H9 (cell line): ENCODE measurements at regions not wholly inside any gene's neighbourhood (a gene's known extent, or its start where the extent isn't known, plus 50 kb on each side); places are given as distances from the start of the nearest gene placed in this dataset.

ENCODE experiments used
- DNase-seq: peaks from one replicate; pipeline ENCODE4 v3.0.0-alpha.2; 2017
- H2AFZ ChIP-seq: one replicate; pipeline ENCODE4 v1.6.1; 2013; ENCODE audit warnings: mild to moderate bottlenecking, low read length, control low read depth, moderate library complexity
- H2AK5ac ChIP-seq: 2 replicates; pipeline ENCODE4 v1.6.1; 2013; ENCODE audit warnings: low read length, control low read depth, mixed read lengths; ENCODE audit not compliant: insufficient read length
- H2BK120ac ChIP-seq: one replicate; pipeline ENCODE4 v1.6.1; 2013; ENCODE audit warnings: low read depth, mild to moderate bottlenecking, low read length, control low read depth, inconsistent platforms; ENCODE audit not compliant: poor library complexity, severe bottlenecking
- H2BK12ac ChIP-seq: 2 replicates; pipeline ENCODE4 v1.6.1; 2013; ENCODE audit warnings: low read length, control low read depth, mixed read lengths, low read depth; ENCODE audit not compliant: insufficient read length
- H2BK15ac ChIP-seq: 2 replicates; pipeline ENCODE4 v1.6.1; 2013; ENCODE audit warnings: low read depth, low read length, control low read depth
- H2BK20ac ChIP-seq: one replicate; pipeline ENCODE4 v1.6.1; 2013; ENCODE audit warnings: low read depth, mild to moderate bottlenecking, low read length, control low read depth, inconsistent platforms; ENCODE audit not compliant: poor library complexity, severe bottlenecking
- H2BK5ac ChIP-seq: 2 replicates; pipeline ENCODE4 v1.6.1; 2013; ENCODE audit warnings: low read length, control low read depth, mixed read lengths; ENCODE audit not compliant: insufficient read length
- H3K14ac ChIP-seq: 2 replicates; pipeline ENCODE4 v1.6.1; 2013; ENCODE audit warnings: low read length, control low read depth; ENCODE audit not compliant: insufficient read depth
- H3K18ac ChIP-seq: 2 replicates; pipeline ENCODE4 v1.6.1; 2013; ENCODE audit warnings: low read depth, mild to moderate bottlenecking, mixed read lengths, low read length, control low read depth; ENCODE audit not compliant: insufficient read length
- H3K23ac ChIP-seq: 2 replicates; pipeline ENCODE4 v1.6.1; 2013; ENCODE audit warnings: low read length, control low read depth, mixed read lengths, low read depth; ENCODE audit not compliant: insufficient read length
- H3K23me2 ChIP-seq: 2 replicates; pipeline ENCODE4 v1.6.1; 2013; ENCODE audit warnings: low read depth, mild to moderate bottlenecking, mixed read lengths, low read length, control low read depth; ENCODE audit not compliant: insufficient read length, poor library complexity, severe bottlenecking
- H3K27ac ChIP-seq: 2 replicates; pipeline ENCODE4 v1.5.1; 2013; ENCODE audit warnings: low read length, control low read depth, mixed read lengths, low read depth; ENCODE audit not compliant: insufficient read length
- H3K27me3 ChIP-seq: 2 replicates; pipeline ENCODE4 v1.6.1; 2013; ENCODE audit warnings: low read length, control low read depth, inconsistent platforms; ENCODE audit not compliant: insufficient read depth
- H3K4ac ChIP-seq: 2 replicates; pipeline ENCODE4 v1.6.1; 2013; ENCODE audit warnings: low read depth, mild to moderate bottlenecking, control low read depth, inconsistent platforms, low read length, moderate library complexity
- H3K4me1 ChIP-seq: 2 replicates; pipeline ENCODE4 v1.6.1; 2013; ENCODE audit warnings: low read length, control low read depth, inconsistent platforms; ENCODE audit not compliant: insufficient read depth
- H3K4me2 ChIP-seq: 2 replicates; pipeline ENCODE4 v1.6.1; 2013; ENCODE audit warnings: low read length, control low read depth, mixed read lengths; ENCODE audit not compliant: insufficient read length, insufficient read depth
- H3K56ac ChIP-seq: 2 replicates; pipeline ENCODE4 v1.6.1; 2013; ENCODE audit warnings: low read depth, mild to moderate bottlenecking, mixed read lengths, low read length, control low read depth; ENCODE audit not compliant: insufficient read length
- H3K79me1 ChIP-seq: 2 replicates; pipeline ENCODE4 v1.6.1; 2013; ENCODE audit warnings: low read depth, mild to moderate bottlenecking, moderate library complexity, low read length, control low read depth, inconsistent platforms; ENCODE audit not compliant: insufficient read depth, poor library complexity, severe bottlenecking
- H3K79me2 ChIP-seq: 2 replicates; pipeline ENCODE4 v1.6.1; 2013; ENCODE audit warnings: low read length, control low read depth, inconsistent platforms; ENCODE audit not compliant: insufficient read depth
- H3K9ac ChIP-seq: 2 replicates; pipeline ENCODE4 v1.6.1; 2013; ENCODE audit warnings: low read length, control low read depth, mixed read lengths; ENCODE audit not compliant: insufficient read length; ENCODE audit errors: extremely low read depth
- H3K9me3 ChIP-seq: one replicate; pipeline ENCODE4 v1.6.1; 2013; ENCODE audit warnings: low read depth, low read length, inconsistent platforms; ENCODE audit not compliant: control insufficient read depth
- H3T11ph ChIP-seq: one replicate; pipeline ENCODE4 v1.6.1; 2013; ENCODE audit warnings: mild to moderate bottlenecking, low read length, control low read depth, inconsistent platforms
- H4K20me1 ChIP-seq: one replicate; pipeline ENCODE4 v1.6.1; 2013; ENCODE audit not compliant: control insufficient read depth, insufficient read length, insufficient read depth
- H4K5ac ChIP-seq: 2 replicates; pipeline ENCODE4 v1.6.1; 2013; ENCODE audit warnings: low read depth, mild to moderate bottlenecking, mixed read lengths, low read length, control low read depth; ENCODE audit not compliant: insufficient read length
- H4K8ac ChIP-seq: replicated peaks from 2 replicates; pipeline ENCODE4 v1.6.1; 2013; ENCODE audit warnings: low read length, control low read depth, mixed read lengths, low read depth; ENCODE audit not compliant: insufficient read length
- H4K91ac ChIP-seq: 2 replicates; pipeline ENCODE4 v1.6.1; 2013; ENCODE audit warnings: low read depth, mild to moderate bottlenecking, moderate library complexity, mixed read lengths, low read length, control low read depth; ENCODE audit not compliant: insufficient read length
- H3K27ac Mint-ChIP-seq, 3 experiments: 2 replicates in 2 of 3; 3 replicates in 1 of 3; pipeline ENCODE4 v1.8.0; 2020 to 2021; ENCODE audit warnings: mixed read lengths in 3 of 3, mild to moderate bottlenecking in 1 of 3, moderate library complexity in 1 of 3
- H3K27me3 Mint-ChIP-seq: 2 replicates; pipeline ENCODE4 v1.8.0; 2021; ENCODE audit warnings: low read depth, mild to moderate bottlenecking, moderate library complexity, mixed read lengths
- H3K36me3 Mint-ChIP-seq, 3 experiments: 2 replicates in 2 of 3; 3 replicates in 1 of 3; pipeline ENCODE4 v1.8.0; 2020 to 2021; ENCODE audit warnings: low read depth in 3 of 3, mixed read lengths in 3 of 3; ENCODE audit not compliant: insufficient read depth in 1 of 3
- H3K4me1 Mint-ChIP-seq, 2 experiments: 2 replicates each; pipeline ENCODE4 v1.8.0; 2020; ENCODE audit warnings: mixed read lengths in 2 of 2
- H3K4me3 Mint-ChIP-seq, 2 experiments: 2 replicates in 1 of 2; 3 replicates in 1 of 2; pipeline ENCODE4 v1.8.0; 2020 to 2021; ENCODE audit warnings: mild to moderate bottlenecking in 2 of 2, mixed read lengths in 2 of 2, moderate library complexity in 1 of 2
- H3K9me3 Mint-ChIP-seq, 2 experiments: 2 replicates in 1 of 2; 3 replicates in 1 of 2; pipeline ENCODE4 v1.8.0; 2020; ENCODE audit warnings: mild to moderate bottlenecking in 2 of 2, mixed read lengths in 2 of 2, moderate library complexity in 1 of 2
- WGBS: extraction: QIAGEN DNeasy Blood & Tissue Kit; methylation state at CpG from one replicate; pipeline ENCODE4 v1.1.7; 2013; ENCODE audit warnings: missing lambda C conversion rate, low lambda C conversion rate, mixed read lengths; ENCODE audit not compliant: insufficient read length; ENCODE audit errors: extremely low coverage; 5-methylcytosine and 5-hydroxymethylcytosine counted together
- TF ChIP-seq, protein P1 (sequence below): fragments of 200-600 bp; sonication (generic); conservative IDR thresholded peaks from 3 replicates; pipeline ENCODE4 v1.8.0; 2021; ENCODE audit warnings: antibody characterized with exemption, mild to moderate bottlenecking

- no peaks in the 10 kb centered on the region for H3K23me2 ChIP-seq
- H4K20me1 ChIP-seq = no peaks in the 10 kb centered on the region
- H3K14ac ChIP-seq = no peak overlapping the region
- no peaks in the 10 kb centered on the region for H3K27me3 ChIP-seq
- no peaks in the 10 kb centered on the region for H3K79me1 ChIP-seq
- H3K4me1 ChIP-seq = no peaks in the 10 kb centered on the region
- DNase-seq = no peak
- no peak overlapping the region for H3K27ac ChIP-seq
- WGBS = no CpG with 5 or more reads among the region's 9 CpGs
- no peak overlapping the region for H3K27ac Mint-ChIP-seq
- H3K36me3 Mint-ChIP-seq = no peaks in the 10 kb centered on the region
- H3K9me3 ChIP-seq = no peaks in the 10 kb centered on the region
- H4K91ac ChIP-seq = no peak overlapping the region
- H3K18ac ChIP-seq = no peak overlapping the region
- H3K4ac ChIP-seq = no peak overlapping the region
- no peak overlapping the region for H2AK5ac ChIP-seq
- H3K79me2 ChIP-seq = no peaks in the 10 kb centered on the region; the same call in 1 of the 2 replicates
- no peaks in the 10 kb centered on the region for H3K4me1 Mint-ChIP-seq
- H3K23ac ChIP-seq = no peak overlapping the region
- H3K56ac ChIP-seq = no peak overlapping the region
- no peak overlapping the region for H2BK120ac ChIP-seq
- no peak overlapping the region for H3K4me3 Mint-ChIP-seq
- no peak overlapping the region for H2AFZ ChIP-seq
- H2BK12ac ChIP-seq = no peak overlapping the region
- H3T11ph ChIP-seq = no peak overlapping the region
- H2BK20ac ChIP-seq = no peak overlapping the region
- TF ChIP-seq, protein P1, sequence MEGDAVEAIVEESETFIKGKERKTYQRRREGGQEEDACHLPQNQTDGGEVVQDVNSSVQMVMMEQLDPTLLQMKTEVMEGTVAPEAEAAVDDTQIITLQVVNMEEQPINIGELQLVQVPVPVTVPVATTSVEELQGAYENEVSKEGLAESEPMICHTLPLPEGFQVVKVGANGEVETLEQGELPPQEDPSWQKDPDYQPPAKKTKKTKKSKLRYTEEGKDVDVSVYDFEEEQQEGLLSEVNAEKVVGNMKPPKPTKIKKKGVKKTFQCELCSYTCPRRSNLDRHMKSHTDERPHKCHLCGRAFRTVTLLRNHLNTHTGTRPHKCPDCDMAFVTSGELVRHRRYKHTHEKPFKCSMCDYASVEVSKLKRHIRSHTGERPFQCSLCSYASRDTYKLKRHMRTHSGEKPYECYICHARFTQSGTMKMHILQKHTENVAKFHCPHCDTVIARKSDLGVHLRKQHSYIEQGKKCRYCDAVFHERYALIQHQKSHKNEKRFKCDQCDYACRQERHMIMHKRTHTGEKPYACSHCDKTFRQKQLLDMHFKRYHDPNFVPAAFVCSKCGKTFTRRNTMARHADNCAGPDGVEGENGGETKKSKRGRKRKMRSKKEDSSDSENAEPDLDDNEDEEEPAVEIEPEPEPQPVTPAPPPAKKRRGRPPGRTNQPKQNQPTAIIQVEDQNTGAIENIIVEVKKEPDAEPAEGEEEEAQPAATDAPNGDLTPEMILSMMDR = no peak
- no peak overlapping the region for H3K4me2 ChIP-seq
- H3K9ac ChIP-seq = no peak overlapping the region
- H2BK15ac ChIP-seq = no peak overlapping the region
- H3K27me3 Mint-ChIP-seq = peaks cover under 1% of the 10 kb centered on the region; the same call in 1 of the 2 replicates
- H2BK5ac ChIP-seq = no peak overlapping the region
- no peak overlapping the region for H4K5ac ChIP-seq
- no peaks in the 10 kb centered on the region; a peak in 1 of 5 replicates for H3K9me3 Mint-ChIP-seq
- no peak overlapping the region for H4K8ac ChIP-seq
Measured at GRCh38 chr3:61464518-61465140, 96.7 kb upstream of the PTPRG start.
